ENCODE measurements at regions not wholly inside any gene's neighbourhood (a gene's known extent, or its start where the extent isn't known, plus 50 kb on each side); places are given as distances from the start of the nearest gene placed in this dataset.

GRCh38 chr6:4421837-4422236 is 286.5 kb upstream of the ECI2 start:
- TF ChIP-seq CTCF (IDR thresholded peaks at IDR 0.05) (no peak), POLR2A (IDR thresholded peaks at IDR 0.05) (no peak)

Measured in adrenal gland (tissue), 5 donors.